Caco-2 (cell line): ENCODE measurements at regions not wholly inside any gene's neighbourhood (a gene's known extent, or its start where the extent isn't known, plus 50 kb on each side); places are given as distances from the start of the nearest gene placed in this dataset.
"Not testable (repeated sequence)": the region's sequence is repeated elsewhere in the genome, so short reads cannot be mapped to it uniquely, and the experiment has no call there.

Experiments
- BruUV-seq: library from RNA; stranded (reverse); fragments of 400-500 nt; replicated peaks from 2 replicates; lab custom pipeline; 2021; lab: Mats Ljungman, UMichigan
- CTCF ChIA-PET: fragments of 300-600 bp; sonication (Branson Sonifier 250); formaldehyde crosslinking; loops from one replicate; lab custom pipeline; 2022; ENCODE audit warnings: antibody characterized with exemption; lab: Charles Lee
- POLR2A ChIA-PET: fragments of 300-600 bp; sonication (Branson Sonifier 250); formaldehyde crosslinking; loops from one replicate; lab custom pipeline; 2022; ENCODE audit warnings: antibody characterized with exemption; lab: Charles Lee
- DNase-seq, 2 experiments: peaks; one replicate each; pipeline versions ENCODE4 v3.0.0 to v3.0.0-alpha.2; 2020 to 2022
- H3K27me3 ChIP-seq: replicated peaks from 2 replicates; pipeline ENCODE4 v1.6.0; 2011; ENCODE audit warnings: low read length; ENCODE audit not compliant: control insufficient read depth, insufficient read depth
- H3K36me3 ChIP-seq: 2 replicates; pipeline ENCODE4 v1.5.1; 2011; ENCODE audit warnings: low read length; ENCODE audit not compliant: control insufficient read depth, insufficient read depth
- H3K4me1 ChIP-seq: fragments of 250-450 bp; sonication (Bioruptor Pico); 2 replicates; pipeline ENCODE4 v1.5.1; 2020; ENCODE audit warnings: mild to moderate bottlenecking
- H3K4me3 ChIP-seq: 2 replicates; pipeline ENCODE4 v1.5.1; 2011; ENCODE audit warnings: low read depth, mild to moderate bottlenecking, control low read depth, low read length
- H3K9me3 ChIP-seq: fragments of 250-450 bp; sonication (Bioruptor Pico); 2 replicates; pipeline ENCODE4 v1.5.1; 2020; ENCODE audit warnings: mild to moderate bottlenecking, moderate library complexity
- H3K27ac Mint-ChIP-seq: one replicate; pipeline ENCODE4 v1.8.0; 2022; ENCODE audit warnings: mixed read lengths; ENCODE audit not compliant: unreplicated experiment
- H3K27me3 Mint-ChIP-seq: one replicate; pipeline ENCODE4 v1.8.0; 2022; ENCODE audit warnings: mixed read lengths; ENCODE audit not compliant: insufficient read depth, unreplicated experiment
- H3K36me3 Mint-ChIP-seq: one replicate; pipeline ENCODE4 v1.8.0; 2022; ENCODE audit warnings: mild to moderate bottlenecking, mixed read lengths; ENCODE audit not compliant: insufficient read depth, unreplicated experiment
- H3K4me1 Mint-ChIP-seq: one replicate; pipeline ENCODE4 v1.8.0; 2022; ENCODE audit warnings: low read depth, mixed read lengths; ENCODE audit not compliant: unreplicated experiment
- H3K4me3 Mint-ChIP-seq: one replicate; pipeline ENCODE4 v1.8.0; 2022; ENCODE audit warnings: mild to moderate bottlenecking, moderate library complexity, mixed read lengths; ENCODE audit not compliant: unreplicated experiment
- H3K9me3 Mint-ChIP-seq: one replicate; pipeline ENCODE4 v1.8.0; 2022; ENCODE audit warnings: mixed read lengths; ENCODE audit not compliant: unreplicated experiment
- intact Hi-C: fragments of 100-400 bp; cut with micrococcal nuclease; formaldehyde crosslinking; loops from one replicate; pipeline ENCODE4 v1.10.0; 2022; ENCODE audit not compliant: unreplicated experiment
- TF ChIP-seq, protein P1 (sequence below), 2 experiments: fragments of 200-600 bp in 1 of 2; IDR thresholded peaks; 1 replicate in 1 of 2; 2 replicates in 1 of 2; pipeline versions ENCODE4 v1.5.1 to v1.8.0; 2011 to 2022; ENCODE audit warnings: antibody characterized with exemption in 1 of 2, control low read depth in 1 of 2, inconsistent platforms in 1 of 2, low read depth in 1 of 2, low read length in 1 of 2, mild to moderate bottlenecking in 1 of 2, moderate library complexity in 1 of 2; ENCODE audit not compliant: insufficient read depth in 1 of 2, severe bottlenecking in 1 of 2, unreplicated experiment in 1 of 2

DNA sequence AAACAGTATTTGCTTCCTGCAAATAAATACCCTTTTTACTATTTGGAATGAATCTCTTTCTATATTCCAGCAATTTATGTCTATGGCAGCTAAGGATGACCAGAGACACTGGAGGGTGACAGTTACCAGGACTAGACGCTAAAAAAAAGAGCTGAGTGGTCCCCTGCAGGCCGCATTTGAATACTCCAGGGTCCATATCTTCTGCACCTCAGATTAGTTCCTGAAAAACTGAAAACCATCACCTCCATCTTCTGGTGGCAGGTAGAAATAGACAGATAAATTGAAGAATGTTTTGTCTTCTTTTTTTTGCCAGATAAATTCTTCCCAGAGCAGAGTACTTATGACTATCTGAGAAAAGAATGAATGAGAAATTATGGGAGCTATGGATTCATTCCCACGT lies 145.6 kb downstream of the CSNK2A3 start:
- H3K27me3 ChIP-seq: peaks cover 2% of the 10 kb centered on the region; the same call in 1 of the 2 replicates
- no peak overlapping the region for H3K27ac Mint-ChIP-seq
- no peaks in the 10 kb centered on the region for H3K4me1 ChIP-seq
- H3K4me1 Mint-ChIP-seq: no peaks in the 10 kb centered on the region
- ChIA-PET POLR2A (no interaction called here), CTCF (interaction anchor here (0.9 kb wide), 2 partner anchors 179 to 274 kb away, joined by 5 to 8 read pairs; no protein-coding TSS in a partner anchor)
- DNase-seq: peak in 1 of 2 experiments; percentile 16
- H3K9me3 Mint-ChIP-seq: peaks cover 25% of the 10 kb centered on the region
- no peak overlapping the region for H3K4me3 ChIP-seq
- H3K36me3 ChIP-seq: no peaks in the 10 kb centered on the region
- BruUV-seq: no TSS peak
- H3K9me3 ChIP-seq: peaks cover 7% of the 10 kb centered on the region; the same call in 1 of the 2 replicates
- peaks cover 18% of the 10 kb centered on the region for H3K27me3 Mint-ChIP-seq
- intact Hi-C loops: loop anchor here (2.0 kb wide), 1 partner anchor 171 kb away; no protein-coding TSS in a partner anchor
- H3K4me3 Mint-ChIP-seq: no peak overlapping the region
- TF ChIP-seq, protein P1, sequence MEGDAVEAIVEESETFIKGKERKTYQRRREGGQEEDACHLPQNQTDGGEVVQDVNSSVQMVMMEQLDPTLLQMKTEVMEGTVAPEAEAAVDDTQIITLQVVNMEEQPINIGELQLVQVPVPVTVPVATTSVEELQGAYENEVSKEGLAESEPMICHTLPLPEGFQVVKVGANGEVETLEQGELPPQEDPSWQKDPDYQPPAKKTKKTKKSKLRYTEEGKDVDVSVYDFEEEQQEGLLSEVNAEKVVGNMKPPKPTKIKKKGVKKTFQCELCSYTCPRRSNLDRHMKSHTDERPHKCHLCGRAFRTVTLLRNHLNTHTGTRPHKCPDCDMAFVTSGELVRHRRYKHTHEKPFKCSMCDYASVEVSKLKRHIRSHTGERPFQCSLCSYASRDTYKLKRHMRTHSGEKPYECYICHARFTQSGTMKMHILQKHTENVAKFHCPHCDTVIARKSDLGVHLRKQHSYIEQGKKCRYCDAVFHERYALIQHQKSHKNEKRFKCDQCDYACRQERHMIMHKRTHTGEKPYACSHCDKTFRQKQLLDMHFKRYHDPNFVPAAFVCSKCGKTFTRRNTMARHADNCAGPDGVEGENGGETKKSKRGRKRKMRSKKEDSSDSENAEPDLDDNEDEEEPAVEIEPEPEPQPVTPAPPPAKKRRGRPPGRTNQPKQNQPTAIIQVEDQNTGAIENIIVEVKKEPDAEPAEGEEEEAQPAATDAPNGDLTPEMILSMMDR (IDR thresholded peaks at IDR 0.05; ENCODE audit: insufficient read depth in 1 of 2, low read depth in 1 of 2, low read length in 1 of 2, severe bottlenecking in 1 of 2, unreplicated experiment in 1 of 2): peak; percentile 16 to 30
- no peaks in the 10 kb centered on the region for H3K36me3 Mint-ChIP-seq

DNA sequence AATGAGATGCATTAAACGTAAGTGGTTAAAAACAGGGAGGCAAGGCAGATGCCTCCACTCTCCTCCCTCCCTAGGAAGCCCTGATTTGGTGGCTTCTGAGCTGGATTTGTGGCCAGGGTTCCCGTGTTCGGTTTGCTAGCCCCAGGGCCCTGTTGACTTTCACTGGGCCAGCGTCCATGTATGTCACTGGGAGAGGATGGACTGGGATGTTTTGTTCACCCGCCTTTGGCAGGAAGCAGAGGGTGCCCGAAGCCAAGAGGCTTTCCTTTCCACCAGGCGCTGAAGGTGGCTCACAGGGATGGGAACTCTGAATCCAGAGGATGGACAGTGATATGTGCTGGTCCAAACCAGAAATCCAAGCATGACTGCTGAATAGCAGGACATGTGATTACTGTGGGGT lies 146.6 kb downstream of the CSNK2A3 start:
- intact Hi-C loops: loop anchor here (2.0 kb wide), 1 partner anchor 170 kb away; no protein-coding TSS in a partner anchor
- ChIA-PET POLR2A (no interaction called here), CTCF (no interaction called here)
- TF ChIP-seq, protein P1 (IDR thresholded peaks at IDR 0.05; ENCODE audit: insufficient read depth in 1 of 2, low read depth in 1 of 2, low read length in 1 of 2, severe bottlenecking in 1 of 2, unreplicated experiment in 1 of 2): no peak
- H3K9me3 ChIP-seq: peaks cover 7% of the 10 kb centered on the region; the same call in 1 of the 2 replicates
- H3K4me1 ChIP-seq: no peaks in the 10 kb centered on the region
- H3K9me3 Mint-ChIP-seq: peaks cover 32% of the 10 kb centered on the region
- no peaks in the 10 kb centered on the region for H3K36me3 Mint-ChIP-seq
- peaks cover 23% of the 10 kb centered on the region for H3K27me3 Mint-ChIP-seq
- no peaks in the 10 kb centered on the region for H3K4me1 Mint-ChIP-seq
- DNase-seq: no peak
- H3K27me3 ChIP-seq: peaks cover 2% of the 10 kb centered on the region; the same call in 1 of the 2 replicates
- no TSS peak for BruUV-seq
- H3K36me3 ChIP-seq: no peaks in the 10 kb centered on the region
- H3K4me3 ChIP-seq: no peak overlapping the region
- H3K4me3 Mint-ChIP-seq: no peak overlapping the region
- H3K27ac Mint-ChIP-seq: no peak overlapping the region

DNA sequence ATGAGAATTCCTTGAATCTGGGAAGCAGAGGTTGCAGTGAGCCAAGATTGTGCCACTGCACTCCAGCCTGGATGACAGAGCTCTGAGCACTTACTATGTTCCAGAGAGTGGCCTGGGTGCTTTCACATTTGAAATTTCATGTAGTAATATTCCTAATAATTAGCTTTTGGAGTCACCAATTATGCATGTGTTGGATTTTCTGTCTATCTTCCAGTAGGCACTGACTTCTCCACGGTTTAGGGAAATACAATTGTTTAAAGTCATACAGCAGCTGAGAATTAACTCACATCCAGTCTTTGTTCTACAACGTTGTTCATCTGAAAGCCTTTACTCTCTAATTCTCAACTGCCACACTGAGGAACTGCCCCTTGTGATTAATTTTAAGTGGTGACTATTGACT lies 150.2 kb downstream of the CSNK2A3 start:
- TF ChIP-seq, protein P1 (IDR thresholded peaks at IDR 0.05; ENCODE audit: insufficient read depth in 1 of 2, low read depth in 1 of 2, low read length in 1 of 2, severe bottlenecking in 1 of 2, unreplicated experiment in 1 of 2): no peak
- Mint-ChIP-seq H3K9me3 (peaks cover 34% of the 10 kb centered on the region), H3K4me1 (no peaks in the 10 kb centered on the region), H3K36me3 (no peaks in the 10 kb centered on the region), H3K27me3 (peaks cover 24% of the 10 kb centered on the region), H3K4me3 (no peak overlapping the region), H3K27ac (no peak overlapping the region)
- 0 out of 2 replicates have a peak, but pooled peaks cover 2% of the 10 kb centered on the region for H3K27me3 ChIP-seq
- intact Hi-C loops: no loop called here
- H3K36me3 ChIP-seq: no peaks in the 10 kb centered on the region
- no TSS peak for BruUV-seq
- peaks cover 7% of the 10 kb centered on the region; the same call in 1 of the 2 replicates for H3K9me3 ChIP-seq
- H3K4me1 ChIP-seq: no peaks in the 10 kb centered on the region
- H3K4me3 ChIP-seq: no peak overlapping the region
- ChIA-PET CTCF (no interaction called here), POLR2A (no interaction called here)
- no peak for DNase-seq

DNA sequence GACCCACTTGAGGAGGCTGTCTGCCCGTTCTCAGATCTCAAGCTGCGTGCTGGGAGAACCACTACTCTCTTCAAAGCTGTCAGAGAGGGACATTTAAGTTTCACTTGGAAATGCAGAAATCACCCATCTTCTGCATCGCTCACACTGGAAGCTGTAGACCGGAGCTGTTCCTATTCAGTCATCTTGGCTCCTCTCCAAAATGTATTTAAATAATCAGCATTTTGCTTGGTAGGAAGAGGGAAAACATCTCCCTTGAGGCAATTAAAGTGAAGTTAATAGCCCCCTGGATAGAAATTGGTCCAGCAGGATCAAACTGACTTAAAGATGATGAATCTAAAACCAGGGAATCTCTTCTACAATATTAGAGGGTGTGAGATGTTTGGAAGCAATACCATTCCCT lies 151.7 kb downstream of the CSNK2A3 start:
- H3K4me1 ChIP-seq, H3K27me3 ChIP-seq, POLR2A ChIA-PET, CTCF ChIA-PET, H3K36me3 ChIP-seq, H3K4me1 Mint-ChIP-seq, H3K9me3 ChIP-seq, H3K4me3 ChIP-seq, H3K27ac Mint-ChIP-seq, BruUV-seq, H3K4me3 Mint-ChIP-seq, DNase-seq, intact Hi-C loops, H3K36me3 Mint-ChIP-seq: not testable (repeated sequence)
- Mint-ChIP-seq H3K9me3 (peaks cover 34% of the 10 kb centered on the region), H3K27me3 (peaks cover 23% of the 10 kb centered on the region)
